Activated B cell treated with CpG ODN at 0.5 μM for 24 hours (primary cell): ENCODE measurements at regions not wholly inside any gene's neighbourhood (a gene's known extent, or its start where the extent isn't known, plus 50 kb on each side); places are given as distances from the start of the nearest gene placed in this dataset.

Source experiments
- ATAC-seq: fragments of 200-7000 bp; cut with Tn5 transposase; one replicate; pipeline ENCODE4 v1.10.0; 2021; ENCODE audit warnings: low read depth, mild to moderate bottlenecking, moderate library complexity
- CTCF ChIA-PET: fragments of 350-600 bp; sonication (Branson Sonifier 250); formaldehyde crosslinking; loops from one replicate; lab custom pipeline; 2021; ENCODE audit warnings: antibody characterized with exemption; lab: Charles Lee
- POLR2A ChIA-PET: fragments of 350-600 bp; sonication (Branson Sonifier 250); formaldehyde crosslinking; loops from one replicate; lab custom pipeline; 2021; ENCODE audit warnings: antibody characterized with exemption; lab: Charles Lee
- DNase-seq: peaks from one replicate; pipeline ENCODE4 v3.0.0; 2022
- H3K27ac Mint-ChIP-seq: one replicate; pipeline ENCODE4 v1.8.0; 2020; ENCODE audit warnings: mixed read lengths
- H3K27me3 Mint-ChIP-seq: one replicate; pipeline ENCODE4 v1.8.0; 2021; ENCODE audit warnings: mixed read lengths
- H3K36me3 Mint-ChIP-seq: one replicate; pipeline ENCODE4 v1.8.0; 2021; ENCODE audit warnings: low read depth, mixed read lengths
- H3K4me1 Mint-ChIP-seq: one replicate; pipeline ENCODE4 v1.8.0; 2021; ENCODE audit warnings: mixed read lengths
- H3K4me3 Mint-ChIP-seq: one replicate; pipeline ENCODE4 v1.8.0; 2020; ENCODE audit warnings: mild to moderate bottlenecking, mixed read lengths
- H3K9me3 Mint-ChIP-seq: one replicate; pipeline ENCODE4 v1.8.0; 2020; ENCODE audit warnings: mixed read lengths
- intact Hi-C: fragments of 100-400 bp; cut with micrococcal nuclease; formaldehyde crosslinking; loops from one replicate; pipeline ENCODE4 v1.15.1; 2024
- TF ChIP-seq, protein P1 (sequence below): fragments of 200-600 bp; IDR thresholded peaks from one replicate; pipeline ENCODE4 v1.8.0; 2022; ENCODE audit warnings: antibody characterized with exemption, mild to moderate bottlenecking

DNA sequence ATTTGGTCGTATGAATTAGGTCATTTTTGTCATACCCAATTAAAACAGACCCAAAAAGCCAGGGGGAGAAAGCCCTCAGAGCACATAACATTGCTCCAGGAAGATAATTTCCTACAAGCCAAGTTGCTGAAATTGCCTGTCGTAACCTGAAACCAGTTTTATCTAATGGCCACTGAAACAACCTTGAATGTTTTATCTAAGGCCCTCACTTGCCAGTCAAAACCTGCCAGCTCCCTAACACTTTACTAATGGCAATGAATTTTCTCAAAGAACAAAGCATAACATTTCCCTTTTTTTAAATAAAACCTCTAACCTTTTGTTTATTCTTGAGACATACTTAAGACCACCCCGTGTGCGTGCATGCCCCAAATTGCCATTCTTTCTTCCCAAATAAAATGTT, 496.2 kb upstream of the KLHL1 start:
- DNase-seq, result no peak
- intact Hi-C loops, result no loop called here
- H3K4me3 Mint-ChIP-seq, result no peak overlapping the region
- ChIA-PET CTCF (no interaction called here), POLR2A (no interaction called here)
- H3K27me3 Mint-ChIP-seq, result no peaks in the 10 kb centered on the region
- TF ChIP-seq, protein P1, sequence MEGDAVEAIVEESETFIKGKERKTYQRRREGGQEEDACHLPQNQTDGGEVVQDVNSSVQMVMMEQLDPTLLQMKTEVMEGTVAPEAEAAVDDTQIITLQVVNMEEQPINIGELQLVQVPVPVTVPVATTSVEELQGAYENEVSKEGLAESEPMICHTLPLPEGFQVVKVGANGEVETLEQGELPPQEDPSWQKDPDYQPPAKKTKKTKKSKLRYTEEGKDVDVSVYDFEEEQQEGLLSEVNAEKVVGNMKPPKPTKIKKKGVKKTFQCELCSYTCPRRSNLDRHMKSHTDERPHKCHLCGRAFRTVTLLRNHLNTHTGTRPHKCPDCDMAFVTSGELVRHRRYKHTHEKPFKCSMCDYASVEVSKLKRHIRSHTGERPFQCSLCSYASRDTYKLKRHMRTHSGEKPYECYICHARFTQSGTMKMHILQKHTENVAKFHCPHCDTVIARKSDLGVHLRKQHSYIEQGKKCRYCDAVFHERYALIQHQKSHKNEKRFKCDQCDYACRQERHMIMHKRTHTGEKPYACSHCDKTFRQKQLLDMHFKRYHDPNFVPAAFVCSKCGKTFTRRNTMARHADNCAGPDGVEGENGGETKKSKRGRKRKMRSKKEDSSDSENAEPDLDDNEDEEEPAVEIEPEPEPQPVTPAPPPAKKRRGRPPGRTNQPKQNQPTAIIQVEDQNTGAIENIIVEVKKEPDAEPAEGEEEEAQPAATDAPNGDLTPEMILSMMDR, result no peak
- H3K4me1 Mint-ChIP-seq, result no peaks in the 10 kb centered on the region
- peaks cover 9% of the 10 kb centered on the region for H3K9me3 Mint-ChIP-seq
- H3K27ac Mint-ChIP-seq, result no peak overlapping the region
- ATAC-seq, result no peak
- H3K36me3 Mint-ChIP-seq, result no peaks in the 10 kb centered on the region

DNA sequence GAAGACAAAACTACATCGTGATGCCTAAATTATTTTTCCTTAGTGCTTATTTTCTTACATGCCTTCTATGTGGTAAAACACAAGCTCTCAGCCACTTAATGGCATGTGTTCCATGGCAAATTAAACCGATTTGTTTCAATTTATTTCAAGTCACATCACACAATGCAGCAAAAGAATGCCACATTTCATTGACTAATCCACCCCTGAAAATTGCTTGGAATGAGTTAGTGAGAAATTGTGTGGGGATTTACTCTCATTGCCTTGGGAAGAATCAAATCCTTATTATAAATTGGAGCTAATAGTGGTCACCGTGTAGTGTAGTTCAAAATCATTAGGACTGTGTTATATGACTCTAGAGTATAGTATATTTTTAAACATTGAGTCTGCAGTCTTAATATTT, 485.5 kb upstream of the KLHL1 start:
- intact Hi-C loops, result no loop called here
- Mint-ChIP-seq H3K4me1 (no peaks in the 10 kb centered on the region), H3K4me3 (no peak overlapping the region), H3K9me3 (no peaks in the 10 kb centered on the region), H3K27me3 (no peaks in the 10 kb centered on the region), H3K27ac (no peak overlapping the region), H3K36me3 (no peaks in the 10 kb centered on the region)
- TF ChIP-seq, protein P1, result no peak
- ChIA-PET POLR2A (no interaction called here), CTCF (no interaction called here)
- ATAC-seq, result no peak
- DNase-seq, result no peak

DNA sequence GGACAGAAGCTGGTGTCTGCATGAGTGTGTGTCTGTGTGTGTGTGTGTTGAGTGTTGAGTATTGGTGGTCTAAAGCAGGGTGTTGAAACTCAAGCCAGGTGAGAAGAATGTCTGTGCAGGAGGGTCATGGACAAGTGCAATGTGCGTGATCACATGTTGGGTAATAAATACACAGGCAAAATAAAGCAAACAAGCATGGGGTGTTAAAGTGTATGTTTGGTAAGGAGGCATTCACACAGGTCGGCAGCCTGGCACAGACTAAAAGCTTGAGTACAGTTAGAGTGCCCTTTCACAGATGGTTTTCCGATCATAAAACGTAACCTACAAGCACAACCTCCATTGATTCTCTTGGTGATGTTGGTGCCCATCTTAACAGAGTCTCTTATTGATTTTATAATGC, 476.9 kb upstream of the KLHL1 start:
- H3K27me3 Mint-ChIP-seq, result no peaks in the 10 kb centered on the region
- POLR2A ChIA-PET, result no interaction called here
- intact Hi-C loops, result no loop called here
- CTCF ChIA-PET, result no interaction called here
- TF ChIP-seq, protein P1, result no peak
- H3K4me1 Mint-ChIP-seq, result no peaks in the 10 kb centered on the region
- peaks cover 4% of the 10 kb centered on the region for H3K9me3 Mint-ChIP-seq
- H3K4me3 Mint-ChIP-seq, result no peak overlapping the region
- no peak for DNase-seq
- ATAC-seq, result no peak
- H3K27ac Mint-ChIP-seq, result no peak overlapping the region
- no peaks in the 10 kb centered on the region for H3K36me3 Mint-ChIP-seq

DNA sequence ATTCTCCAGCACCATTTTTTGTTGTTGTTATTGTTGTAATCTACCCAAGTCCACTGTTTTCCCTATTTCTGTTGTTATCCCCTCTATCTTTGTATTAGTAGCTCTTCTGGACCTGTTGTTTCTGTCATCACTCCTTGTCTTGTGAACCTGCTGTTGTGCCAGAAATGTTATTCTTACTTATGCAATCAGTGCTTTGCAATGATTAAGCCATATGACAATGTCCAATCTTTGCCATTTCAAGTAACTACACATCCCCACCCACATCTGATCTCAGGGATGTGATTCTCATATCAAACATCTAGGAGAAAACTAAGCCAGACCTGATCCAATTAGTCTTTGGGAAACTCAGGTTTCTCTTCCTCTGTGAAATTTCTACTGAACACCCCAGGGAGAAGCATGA, 472.6 kb upstream of the KLHL1 start:
- POLR2A ChIA-PET, result no interaction called here
- CTCF ChIA-PET, result no interaction called here
- TF ChIP-seq, protein P1, result no peak
- no peak for ATAC-seq
- H3K27me3 Mint-ChIP-seq, result no peaks in the 10 kb centered on the region
- H3K4me1 Mint-ChIP-seq, result no peaks in the 10 kb centered on the region
- H3K36me3 Mint-ChIP-seq, result no peaks in the 10 kb centered on the region
- H3K27ac Mint-ChIP-seq, result no peak overlapping the region
- H3K4me3 Mint-ChIP-seq, result no peak overlapping the region
- intact Hi-C loops, result no loop called here
- no peak for DNase-seq
- H3K9me3 Mint-ChIP-seq, result peaks cover 4% of the 10 kb centered on the region

DNA sequence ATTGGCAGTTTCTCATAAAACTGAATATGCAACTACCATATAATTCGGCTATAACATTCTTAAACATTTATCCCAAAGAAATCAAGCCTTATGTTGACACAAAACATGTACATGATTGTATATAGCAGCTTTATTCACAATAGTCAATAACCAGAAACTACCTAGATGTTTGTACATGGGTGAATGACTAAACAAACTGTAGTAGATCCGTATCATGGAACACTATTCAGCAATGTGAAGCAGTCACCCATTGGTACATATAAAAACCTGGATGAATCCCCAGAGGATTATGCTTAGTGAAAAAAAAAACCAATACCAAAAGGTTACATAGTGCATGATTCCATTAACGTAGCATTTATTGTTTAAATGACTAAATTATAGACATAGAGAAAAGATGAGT, 471.7 kb upstream of the KLHL1 start:
- DNase-seq, result no peak
- H3K4me3 Mint-ChIP-seq, result no peak overlapping the region
- H3K36me3 Mint-ChIP-seq, result no peaks in the 10 kb centered on the region
- POLR2A ChIA-PET, result no interaction called here
- H3K4me1 Mint-ChIP-seq, result no peaks in the 10 kb centered on the region
- H3K9me3 Mint-ChIP-seq, result peaks cover 4% of the 10 kb centered on the region
- no peak overlapping the region for H3K27ac Mint-ChIP-seq
- TF ChIP-seq, protein P1, result no peak
- ATAC-seq, result no peak
- no peaks in the 10 kb centered on the region for H3K27me3 Mint-ChIP-seq
- intact Hi-C loops, result no loop called here
- CTCF ChIA-PET, result no interaction called here
